DLD1 (cell line): ENCODE measurements at regions not wholly inside any gene's neighbourhood (a gene's known extent, or its start where the extent isn't known, plus 50 kb on each side); places are given as distances from the start of the nearest gene placed in this dataset.

Experiments
- in situ Hi-C: cut with HindIII; loops from 2 replicates; pipeline ENCODE4 v1.10.0; 2017; ENCODE audit warnings: low sequenced_read_pairs

- in situ Hi-C loops: no loop called here
These were observed 96.6 kb upstream of the POU2AF2 start for GRCh38 chr11:111148953-111149352.

- in situ Hi-C loops: no loop called here
These were observed 97.4 kb upstream of the POU2AF2 start for GRCh38 chr11:111148121-111148520.

DNA sequence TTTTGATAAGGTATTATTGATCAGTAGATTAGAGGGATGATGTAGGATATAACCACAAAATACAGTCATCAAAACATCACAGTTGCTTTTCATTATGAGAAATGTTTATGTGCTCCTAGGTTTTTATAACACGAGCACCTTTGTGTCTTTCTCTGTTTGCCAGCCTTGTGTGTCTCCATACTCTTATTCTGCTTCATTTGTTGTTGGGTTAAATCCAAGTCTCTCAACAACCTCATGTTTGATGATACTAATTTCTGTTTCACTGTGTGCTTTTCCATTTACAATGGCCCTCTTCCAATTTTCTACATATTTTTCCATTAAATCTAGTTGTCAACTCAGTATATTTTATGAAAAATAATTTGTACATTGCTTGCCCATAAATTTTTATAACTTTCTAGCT lies 107.7 kb upstream of the POU2AF2 start:
- in situ Hi-C loops: no loop called here

DNA sequence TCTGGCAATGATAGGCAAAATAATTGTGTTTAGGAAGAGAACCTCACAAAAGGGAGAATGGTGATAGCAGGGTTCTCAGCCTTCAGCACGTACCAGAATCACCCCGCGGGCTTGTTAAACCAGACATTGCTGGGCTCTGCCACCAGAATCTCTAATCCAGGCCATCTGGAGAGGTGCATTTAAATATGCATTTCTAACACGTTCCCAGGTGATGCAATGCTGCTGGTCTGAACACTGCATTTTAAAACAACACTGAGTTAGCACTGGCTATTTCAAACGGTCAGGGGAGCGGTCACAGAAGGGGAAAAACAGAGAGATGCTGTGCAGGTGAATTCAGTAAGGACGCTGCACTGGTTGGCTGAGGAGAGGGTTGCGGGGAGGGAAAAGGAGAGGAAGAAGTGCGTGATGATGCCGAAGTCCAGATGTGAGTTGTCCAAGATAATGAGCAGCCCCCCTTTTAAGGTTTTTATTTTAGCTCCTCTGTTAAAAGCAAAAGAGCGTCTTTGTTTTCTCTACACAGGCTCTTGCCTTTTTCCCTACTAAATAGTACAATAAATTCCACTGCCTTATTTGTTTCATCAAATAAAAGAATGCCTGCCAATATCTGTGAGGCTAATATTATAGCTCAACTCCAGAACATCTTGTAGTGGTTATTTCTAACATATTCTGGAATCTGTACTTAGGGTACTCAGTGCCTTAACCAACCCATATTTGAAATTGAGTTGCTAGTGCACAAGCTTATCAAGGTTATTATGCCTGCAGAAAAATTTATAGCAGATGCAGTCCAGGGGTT lies 109.6 kb upstream of the POU2AF2 start:
- in situ Hi-C loops: no loop called here

DNA sequence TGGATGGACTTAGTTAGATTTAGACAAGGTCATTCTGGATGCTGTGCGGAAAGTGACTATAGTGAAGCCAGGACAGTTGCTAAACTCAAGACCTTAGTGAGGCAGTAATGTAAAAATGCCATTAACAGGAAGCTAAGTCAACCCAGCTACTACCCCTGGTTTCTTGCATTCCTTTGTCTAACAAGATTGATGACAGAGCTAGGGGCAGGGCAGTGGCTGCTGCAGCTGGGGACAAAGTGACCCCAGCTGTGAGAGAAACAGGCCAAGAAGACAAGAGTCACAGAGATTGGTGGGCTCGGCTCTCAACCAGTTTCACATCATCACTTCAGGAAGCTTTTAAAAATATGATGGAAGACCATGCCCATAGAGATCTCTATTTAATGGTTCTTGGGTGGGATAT lies 110.4 kb upstream of the POU2AF2 start:
- in situ Hi-C loops: no loop called here

- in situ Hi-C loops: no loop called here
These were observed 117.3 kb upstream of the POU2AF2 start for GRCh38 chr11:111128076-111128870.

GRCh38 chr11:111124724-111125123 lies 120.8 kb upstream of the POU2AF2 start:
- in situ Hi-C loops: no loop called here

GRCh38 chr11:111123463-111124398 lies 121.8 kb upstream of the POU2AF2 start:
- in situ Hi-C loops: no loop called here

DNA sequence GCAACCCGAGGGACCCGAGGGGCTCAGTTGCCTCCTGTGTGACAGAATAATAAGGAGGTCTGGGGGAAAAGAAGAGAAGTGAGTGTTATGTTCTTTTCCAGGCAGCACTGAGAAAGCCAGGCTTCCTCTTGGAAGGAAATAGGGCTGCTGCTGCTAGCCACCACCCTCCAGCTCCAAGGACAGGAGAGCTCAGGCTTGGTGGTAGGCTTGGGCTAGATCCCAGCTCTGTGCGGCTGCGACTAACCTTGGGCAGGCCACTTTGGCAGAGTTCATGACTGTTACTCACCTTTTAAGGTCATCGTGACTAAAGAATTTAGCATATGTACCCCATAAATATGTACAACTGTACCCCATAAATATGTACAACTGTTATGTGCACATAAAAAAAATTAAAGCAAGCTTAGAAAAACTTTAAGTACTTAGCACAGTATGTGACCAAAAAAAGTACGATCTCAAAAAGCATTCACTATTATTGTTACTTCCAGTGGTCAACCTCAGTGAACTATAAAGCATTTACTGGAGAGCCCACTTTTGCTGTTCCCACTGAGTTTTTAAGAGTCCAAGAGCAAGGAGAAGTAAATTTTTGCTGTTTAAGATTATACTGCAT lies 124.7 kb upstream of the POU2AF2 start:
- in situ Hi-C loops: no loop called here

- in situ Hi-C loops: no loop called here
These were observed 125.4 kb upstream of the POU2AF2 start for GRCh38 chr11:111120161-111120560.

- in situ Hi-C loops: no loop called here
These were observed 125.8 kb upstream of the POU2AF2 start for GRCh38 chr11:111119751-111120150.

GRCh38 chr11:111115890-111116289 lies 129.6 kb upstream of the POU2AF2 start:
- in situ Hi-C loops: no loop called here

- in situ Hi-C loops: no loop called here
These were observed 131.4 kb upstream of the POU2AF2 start for GRCh38 chr11:111114091-111114490.

GRCh38 chr11:111112614-111113013 lies 132.9 kb upstream of the POU2AF2 start:
- in situ Hi-C loops: no loop called here

DNA sequence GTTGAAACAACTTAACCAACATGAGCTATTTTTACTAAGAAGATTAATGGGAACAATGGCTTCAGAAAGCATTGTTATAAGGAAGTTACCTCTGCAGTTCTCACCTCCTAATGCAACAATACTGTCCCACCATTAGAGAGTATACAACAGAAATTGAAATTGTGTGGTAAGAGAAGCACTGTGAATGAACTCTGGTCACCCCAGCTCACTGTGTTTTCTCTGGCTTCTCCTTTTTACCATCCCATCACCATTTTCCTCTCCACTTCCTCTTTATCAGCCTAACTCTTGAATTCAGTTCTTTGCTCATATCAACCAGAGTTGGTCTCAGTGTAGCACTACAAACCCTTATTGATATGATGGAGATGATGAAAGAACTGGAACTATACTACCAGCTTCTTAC lies 138.0 kb upstream of the POU2AF2 start:
- in situ Hi-C loops: no loop called here

GRCh38 chr11:111106641-111107040 lies 138.9 kb upstream of the POU2AF2 start:
- in situ Hi-C loops: no loop called here

DNA sequence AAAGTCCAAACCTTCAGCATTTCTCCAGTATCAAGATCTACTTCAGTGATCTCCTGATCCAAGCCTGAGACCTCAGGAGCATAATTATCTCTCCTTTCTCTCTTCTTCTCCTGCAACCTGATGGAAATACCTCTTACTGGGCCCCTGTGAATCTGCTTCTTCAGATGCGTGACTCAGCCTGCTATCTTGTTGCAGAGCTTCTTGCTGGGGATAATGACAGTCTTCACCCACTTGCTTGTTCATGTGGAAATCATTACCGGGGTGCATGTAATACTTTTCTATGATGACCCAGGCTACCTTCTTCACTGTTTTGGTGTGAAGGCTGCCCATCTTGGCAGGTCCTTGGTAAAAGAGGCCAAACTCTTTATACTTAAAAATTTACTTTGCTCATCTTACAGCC lies 140.0 kb upstream of the POU2AF2 start:
- in situ Hi-C loops: no loop called here

DNA sequence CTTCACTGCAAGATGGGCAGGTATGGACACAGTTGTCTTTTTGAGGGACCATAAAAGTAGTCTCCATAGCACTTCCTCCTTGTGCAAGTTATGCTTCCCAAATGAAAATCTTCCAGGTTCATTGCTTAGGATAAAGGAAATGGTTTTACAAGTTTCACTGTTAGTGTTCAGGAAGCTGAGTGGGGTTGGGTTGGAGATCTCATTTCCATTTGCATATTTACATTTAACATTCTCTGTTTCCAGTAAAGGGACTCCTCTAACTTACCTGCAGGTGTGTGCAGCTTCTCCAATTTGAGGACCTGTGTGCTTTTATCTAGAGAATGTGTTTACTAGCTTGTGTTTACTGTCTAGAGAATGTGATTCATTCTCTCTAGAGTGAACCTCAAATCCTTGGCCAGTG lies 141.3 kb upstream of the POU2AF2 start:
- in situ Hi-C loops: no loop called here

DNA sequence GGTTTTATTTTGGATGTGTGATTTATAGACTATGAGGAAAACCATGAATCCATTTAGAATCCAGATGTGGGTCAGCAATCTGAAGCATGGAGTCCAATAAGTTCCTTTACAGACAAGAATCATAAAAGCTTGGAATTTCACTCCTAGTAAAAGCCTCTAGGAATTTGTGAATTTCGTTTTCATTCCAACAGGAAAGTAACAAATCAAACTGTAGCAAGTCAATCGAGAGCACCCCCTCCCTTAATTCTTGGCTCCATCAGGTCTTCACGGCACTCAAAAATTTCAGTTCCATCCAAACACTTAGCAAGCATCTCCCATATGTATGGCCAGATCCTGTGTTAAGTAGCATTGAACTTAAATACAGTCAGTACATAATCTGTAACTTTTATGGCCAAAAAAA lies 143.6 kb upstream of the POU2AF2 start:
- in situ Hi-C loops: no loop called here

GRCh38 chr11:111099028-111099713 lies 146.4 kb upstream of the POU2AF2 start:
- in situ Hi-C loops: no loop called here
